ENCODE measurements at regions not wholly inside any gene's neighbourhood (a gene's known extent, or its start where the extent isn't known, plus 50 kb on each side); places are given as distances from the start of the nearest gene placed in this dataset.
"Not testable (repeated sequence)": the region's sequence is repeated elsewhere in the genome, so short reads cannot be mapped to it uniquely, and the experiment has no call there.

DNA sequence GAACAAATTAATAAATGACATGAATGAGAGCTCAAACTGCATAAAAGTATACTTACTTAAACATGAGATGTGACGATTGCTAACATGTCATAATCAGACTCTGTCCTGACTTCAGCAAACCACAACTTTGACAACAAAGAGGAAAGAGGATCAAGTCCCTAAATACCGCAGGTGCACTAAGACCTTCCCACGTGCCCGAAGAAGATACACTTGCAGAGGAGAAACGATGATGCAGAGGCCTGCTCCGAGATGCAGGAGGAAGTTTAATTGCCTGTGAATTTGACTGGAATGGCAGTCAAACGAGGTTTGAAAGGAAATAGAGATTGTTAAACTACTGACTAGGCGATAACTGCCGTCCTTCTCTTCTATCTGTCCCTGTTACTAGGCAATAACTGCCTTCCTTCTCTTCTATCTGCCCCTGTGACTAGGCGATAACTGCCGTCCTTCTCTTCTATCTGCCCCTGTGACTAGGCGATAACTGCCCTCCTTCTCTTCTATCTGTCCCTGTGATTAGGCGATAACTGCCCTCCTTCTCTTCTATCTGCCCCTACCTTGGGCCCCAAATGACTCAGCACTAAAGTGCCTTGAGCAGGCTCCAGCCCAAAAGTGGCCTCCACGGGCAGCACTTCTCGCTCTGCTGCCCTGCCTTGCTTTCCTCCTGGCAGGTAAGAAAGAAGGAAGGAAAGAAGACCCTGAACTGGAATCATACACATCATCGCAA is 2226.0 kb upstream of the DEFB115 start:
- not testable (repeated sequence) for DNase-seq

DNA sequence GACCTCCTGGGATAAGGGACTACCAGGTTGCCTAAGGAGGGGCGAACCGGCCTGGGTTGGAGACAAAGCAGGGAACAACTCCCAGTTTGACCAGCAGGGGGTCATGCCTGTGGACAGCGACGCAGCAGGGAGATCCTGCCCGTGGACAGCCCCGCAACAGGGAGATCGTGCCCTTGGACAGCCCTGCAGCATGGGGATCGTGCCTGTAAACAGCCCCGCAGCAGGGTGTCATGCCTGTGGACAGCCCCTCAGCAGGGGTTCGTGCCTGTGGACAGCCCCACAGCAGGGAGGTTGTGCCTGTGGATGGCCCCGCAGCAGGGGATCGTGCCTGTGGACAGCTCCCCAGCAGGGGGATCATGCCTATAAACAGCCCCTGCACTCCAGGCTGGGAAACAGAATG is 2213.2 kb upstream of the DEFB115 start:
- not testable (repeated sequence) for DNase-seq

DNA sequence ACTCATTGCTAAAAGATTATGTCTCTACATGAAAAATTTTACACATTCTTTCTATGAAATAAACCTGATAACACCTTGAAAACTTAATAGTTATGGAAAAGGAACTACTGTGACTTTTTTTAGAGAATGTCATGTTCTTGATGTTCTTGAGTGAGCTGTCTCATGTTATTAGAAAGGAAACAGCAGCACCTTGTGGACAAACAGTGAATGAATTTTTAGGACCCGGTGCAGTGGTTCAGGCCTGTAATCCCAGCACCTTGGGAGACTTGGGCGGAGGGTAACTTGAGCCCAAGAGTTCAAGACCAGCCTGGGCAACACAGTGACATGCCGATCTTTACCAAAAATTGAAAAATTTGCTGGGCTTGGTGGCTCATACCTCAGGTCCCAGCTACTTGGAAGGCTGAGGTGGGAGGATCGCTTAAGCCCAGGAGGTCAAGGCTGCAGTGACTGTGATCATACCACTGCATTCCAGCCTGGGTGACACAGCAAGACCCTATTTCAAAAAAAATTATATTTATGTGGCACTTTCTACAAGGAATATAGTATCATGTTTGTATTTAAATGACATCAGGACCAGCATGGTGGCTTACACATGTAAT is 2207.4 kb upstream of the DEFB115 start:
- not testable (repeated sequence) for DNase-seq

DNA sequence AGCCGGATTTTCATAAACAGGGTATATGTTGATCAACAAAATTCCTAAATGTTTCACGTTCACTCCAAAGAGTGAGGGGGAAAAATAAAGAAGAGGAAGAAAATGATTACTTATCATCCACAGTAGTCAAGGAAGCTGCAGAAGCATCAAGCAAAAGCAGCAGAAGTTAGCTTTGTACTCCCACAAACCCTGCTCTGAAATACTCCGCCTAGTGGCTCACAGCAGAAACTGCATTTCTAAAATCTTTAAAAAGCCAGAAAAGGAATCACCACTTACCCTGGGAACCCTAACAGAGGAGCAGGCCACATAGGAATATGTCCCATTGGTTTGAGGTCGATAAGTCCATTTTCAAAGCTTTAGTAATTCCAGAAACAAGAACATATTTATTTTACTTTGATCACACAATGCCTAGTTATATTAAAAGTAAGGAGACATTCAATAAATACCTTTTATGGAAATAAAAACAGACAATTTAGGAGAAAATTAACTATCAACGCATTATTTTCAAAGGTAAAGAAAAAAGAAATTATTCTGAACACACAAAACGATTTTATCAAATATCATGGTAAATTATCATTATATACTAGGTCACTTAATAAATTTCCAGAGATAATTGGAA is 2199.5 kb upstream of the DEFB115 start:
- DNase-seq = not testable (repeated sequence)

DNA sequence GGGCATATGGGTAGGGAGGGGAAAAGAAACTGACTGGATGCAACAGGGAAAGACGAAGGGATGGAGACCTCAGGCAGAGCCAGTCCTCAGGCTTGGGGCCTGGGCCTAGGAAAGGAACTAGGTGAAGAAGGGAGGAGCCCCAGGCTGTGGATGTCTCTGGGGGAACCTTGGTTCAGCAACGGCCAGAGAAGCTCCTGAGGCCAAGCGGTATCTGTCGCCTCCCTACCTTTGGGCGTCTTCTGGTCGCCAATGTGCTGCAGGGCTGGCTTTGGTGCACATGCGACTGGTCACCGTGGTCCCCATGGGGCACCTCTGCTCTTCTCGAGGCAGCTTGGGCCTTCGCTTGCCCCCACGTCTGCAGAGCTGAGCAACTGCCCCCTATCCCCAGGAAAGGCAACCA is 2195.0 kb upstream of the DEFB115 start:
- not testable (repeated sequence) for DNase-seq

DNA sequence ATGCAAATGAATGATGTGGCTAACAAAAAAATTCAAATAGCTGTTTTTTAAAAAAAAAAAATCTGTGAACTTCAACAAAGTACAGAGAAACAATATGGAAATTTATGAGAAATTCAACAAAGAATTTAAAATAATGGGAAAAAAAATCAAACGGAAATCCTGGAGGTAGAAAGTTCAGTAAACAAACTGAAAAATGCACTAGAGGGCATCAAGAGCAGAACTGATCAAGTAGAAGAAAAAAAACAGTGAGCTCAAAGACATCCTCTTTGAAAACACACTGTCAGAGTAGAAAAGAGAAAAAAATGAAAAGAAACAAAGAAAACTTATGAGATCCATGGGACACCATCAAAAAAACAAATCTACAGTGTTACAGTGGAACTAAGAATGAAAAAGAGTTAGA is 2191.1 kb upstream of the DEFB115 start:
- not testable (repeated sequence) for DNase-seq

DNA sequence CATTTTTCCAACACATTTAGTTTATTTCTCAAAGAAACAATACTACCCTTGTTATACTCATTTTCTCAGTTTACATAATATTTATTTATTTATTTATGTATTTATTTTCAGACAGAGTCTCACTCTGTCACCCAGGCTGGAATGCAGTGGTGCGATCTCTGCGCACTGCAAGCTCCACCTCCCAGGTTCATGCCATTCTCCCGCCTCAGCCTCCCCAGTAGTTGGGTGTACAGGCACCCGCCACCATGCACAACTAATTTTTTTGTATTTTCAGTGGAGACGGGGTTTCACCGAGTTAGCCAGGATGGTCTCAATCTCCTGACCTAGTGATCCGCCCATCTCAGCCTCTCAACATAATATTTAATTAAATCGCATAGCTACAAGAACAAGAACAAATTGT is 2183.8 kb upstream of the DEFB115 start:
- DNase-seq = not testable (repeated sequence)

DNA sequence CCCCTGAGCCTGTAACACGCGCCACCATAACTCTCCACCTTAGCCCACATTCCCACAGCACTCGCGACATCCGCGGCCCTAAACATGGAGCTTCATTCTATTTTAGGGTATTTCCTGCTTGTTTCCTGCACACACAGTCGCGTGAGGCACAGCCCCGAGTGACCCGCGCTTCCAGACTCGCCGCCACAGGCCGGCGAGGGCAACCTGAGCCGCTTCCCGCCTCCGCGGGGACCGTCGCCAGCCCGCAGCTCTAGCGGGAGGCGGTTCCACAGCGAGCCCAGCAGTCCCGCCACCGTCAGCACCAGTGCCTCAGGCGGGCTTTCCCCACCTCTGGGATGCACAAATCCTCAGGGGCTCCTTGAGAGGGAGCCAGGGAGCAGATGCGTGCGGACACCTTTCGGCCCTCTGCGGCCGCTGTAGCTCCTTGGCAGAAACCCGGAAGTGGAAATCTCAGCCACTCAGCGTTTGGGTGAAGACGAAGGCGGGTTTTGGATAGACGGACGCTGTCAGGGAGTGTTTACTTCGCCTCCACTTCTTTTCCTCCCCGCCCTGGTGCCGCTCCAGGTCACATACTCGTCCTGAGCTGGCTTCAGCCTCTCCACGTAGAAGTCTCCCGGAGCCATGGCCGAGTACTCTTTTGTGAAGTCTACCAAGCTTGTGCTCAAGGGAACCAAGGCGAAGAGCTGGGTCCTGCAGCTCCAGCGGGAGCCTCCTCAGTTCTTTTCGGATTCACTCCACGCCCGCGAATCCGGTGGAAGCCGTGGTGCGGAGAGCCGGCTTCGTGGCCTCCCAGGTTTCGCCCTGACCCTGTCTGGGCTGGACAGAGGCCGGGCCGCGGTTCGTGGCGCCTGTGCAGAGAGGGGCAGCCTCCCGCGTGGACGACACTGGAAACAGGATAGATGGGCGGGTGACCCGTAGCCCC is 2177.4 kb upstream of the DEFB115 start:
- DNase-seq = peak; percentile 20

DNA sequence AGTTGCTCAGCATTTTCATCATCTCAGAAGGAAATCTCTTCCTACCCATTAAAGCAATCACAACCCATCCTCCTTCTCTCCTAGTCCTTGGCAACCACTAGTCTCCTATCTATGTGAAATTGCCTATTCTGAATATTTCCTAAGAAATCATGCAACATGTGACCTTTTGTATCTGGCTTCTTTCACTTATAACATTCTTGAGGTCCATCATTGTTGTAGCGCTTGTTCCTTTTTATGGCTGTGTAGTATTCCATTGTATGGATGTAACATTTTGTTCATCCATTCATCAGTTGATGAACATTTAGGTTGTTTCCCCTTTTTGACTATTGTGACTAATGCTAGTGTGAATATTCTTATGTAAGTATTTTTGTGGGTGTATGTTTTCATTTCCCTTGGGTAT is 2175.8 kb upstream of the DEFB115 start:
- not testable (repeated sequence) for DNase-seq

DNA sequence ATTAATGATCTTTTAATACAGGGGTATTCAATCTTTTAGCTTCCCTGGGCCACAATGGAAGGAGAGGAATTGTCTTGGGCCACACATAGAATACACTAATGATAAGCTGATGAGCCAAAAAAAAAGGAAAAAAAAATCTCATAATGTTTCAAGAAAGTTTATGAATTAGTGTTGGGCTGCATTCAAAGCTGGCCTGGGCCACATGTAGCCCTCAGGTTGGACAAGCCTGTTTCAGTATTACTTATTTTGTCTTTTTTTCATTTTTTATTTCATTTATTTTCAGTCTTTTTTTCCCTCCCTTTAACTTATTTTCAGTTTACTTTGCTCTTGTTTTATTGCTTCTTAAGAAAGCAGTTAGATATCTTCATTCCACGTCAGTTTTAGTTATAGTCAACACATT is 2171.8 kb upstream of the DEFB115 start:
- no peak for DNase-seq

DNA sequence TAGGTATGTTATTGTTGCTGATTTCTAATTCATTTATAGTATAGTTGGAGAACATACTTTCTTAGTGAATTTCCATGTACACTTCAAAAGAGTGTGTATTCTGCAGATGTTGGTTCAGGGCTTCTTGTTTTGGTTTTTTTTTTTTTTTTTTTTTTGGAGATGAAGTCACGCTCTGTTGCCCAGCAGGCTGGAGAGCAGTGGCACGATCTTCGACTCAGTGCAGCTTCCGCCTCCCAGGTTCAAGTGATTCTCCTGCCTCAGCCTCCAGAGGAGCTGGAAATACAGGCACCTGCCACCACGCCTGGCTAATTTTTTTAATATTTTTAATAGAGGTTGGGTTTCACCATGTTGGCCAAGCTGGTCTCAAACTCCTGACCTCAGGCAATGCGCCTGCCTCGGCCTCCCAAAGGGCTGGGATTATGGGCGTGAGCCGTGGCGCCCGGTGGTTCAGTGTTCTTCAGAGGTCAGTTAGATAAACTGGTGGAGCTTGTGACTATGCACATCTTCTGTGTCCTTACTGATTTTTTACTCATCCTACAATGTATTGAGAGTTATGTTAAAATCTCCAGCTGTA is 2171.2 kb upstream of the DEFB115 start:
- not testable (repeated sequence) for DNase-seq

DNA sequence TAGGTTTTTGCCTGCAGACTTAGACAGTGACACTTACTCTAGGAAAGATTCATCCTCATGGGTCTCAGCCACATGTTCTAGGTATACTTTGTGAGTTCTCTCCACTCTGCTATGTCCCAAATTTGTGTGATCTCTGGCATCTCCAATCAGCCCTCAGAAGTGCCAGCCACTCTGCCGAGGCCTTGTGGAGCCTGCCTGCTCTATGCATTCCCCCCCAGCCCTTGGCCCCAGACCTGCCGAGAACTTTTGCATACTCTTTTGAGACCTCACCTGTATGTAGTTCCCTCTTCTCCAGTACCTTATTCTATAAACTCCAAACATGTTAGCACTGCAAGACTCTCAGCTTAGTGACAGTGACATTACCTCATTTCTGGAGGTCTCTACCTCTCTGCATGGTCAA is 2170.5 kb upstream of the DEFB115 start:
- DNase-seq = no peak

DNA sequence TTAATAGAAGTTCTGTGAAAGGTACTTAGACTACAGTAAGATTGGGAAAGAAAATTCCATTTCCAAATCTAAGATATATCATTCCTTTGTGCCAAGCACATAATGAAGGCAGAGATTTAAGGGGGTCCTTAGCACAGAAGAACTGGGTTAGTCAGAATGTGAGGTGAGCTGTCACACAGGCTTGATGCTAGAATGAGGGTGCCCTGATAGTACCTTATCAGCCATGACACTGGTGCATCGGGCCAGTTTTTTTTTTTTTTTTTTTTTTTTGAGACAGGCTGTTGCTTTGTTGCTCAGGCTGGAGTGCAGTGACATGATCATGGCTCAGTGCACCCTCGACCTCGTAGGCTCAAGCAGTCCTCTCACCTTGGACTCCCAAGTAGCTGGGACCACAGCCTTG is 2169.6 kb upstream of the DEFB115 start:
- DNase-seq = not testable (repeated sequence)

DNA sequence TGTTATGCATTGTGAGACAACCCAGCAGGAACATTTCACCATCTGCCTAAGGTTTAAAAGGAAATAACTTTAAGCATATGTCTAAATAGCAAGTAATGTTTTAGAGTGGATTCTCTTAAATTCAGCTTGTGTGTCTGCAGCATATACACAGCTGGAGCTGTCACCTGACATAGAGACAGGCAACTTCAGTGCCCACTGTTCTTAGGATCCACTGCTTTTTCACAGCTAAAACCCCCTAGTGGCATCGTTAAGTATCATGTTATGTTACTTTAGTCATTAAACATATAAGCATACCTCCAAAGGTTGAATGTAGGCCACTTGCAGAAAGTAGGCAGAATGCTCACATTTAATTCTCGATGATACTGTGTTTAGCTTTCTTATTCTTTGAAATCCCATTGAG is 2169.0 kb upstream of the DEFB115 start:
- DNase-seq = not testable (repeated sequence)

DNA sequence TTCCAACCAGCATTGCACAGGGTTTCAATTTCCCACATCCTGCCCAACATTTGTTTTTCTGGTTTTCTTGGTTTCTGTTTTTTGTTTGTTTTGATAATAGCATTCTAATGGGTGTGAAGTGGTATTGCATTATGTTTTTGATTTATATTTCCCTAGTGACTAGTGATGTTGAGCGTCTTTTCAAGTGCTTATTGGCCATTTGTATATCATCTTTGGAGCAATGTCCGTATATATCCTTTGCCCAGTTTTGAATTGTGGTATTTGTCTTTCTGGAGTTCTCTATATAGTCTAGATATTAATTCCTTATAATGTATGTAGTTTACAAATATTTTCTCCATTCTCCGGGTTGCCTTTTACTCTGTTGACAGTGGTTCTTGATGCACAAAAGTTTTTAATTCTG is 2168.1 kb upstream of the DEFB115 start:
- DNase-seq = not testable (repeated sequence)

DNA sequence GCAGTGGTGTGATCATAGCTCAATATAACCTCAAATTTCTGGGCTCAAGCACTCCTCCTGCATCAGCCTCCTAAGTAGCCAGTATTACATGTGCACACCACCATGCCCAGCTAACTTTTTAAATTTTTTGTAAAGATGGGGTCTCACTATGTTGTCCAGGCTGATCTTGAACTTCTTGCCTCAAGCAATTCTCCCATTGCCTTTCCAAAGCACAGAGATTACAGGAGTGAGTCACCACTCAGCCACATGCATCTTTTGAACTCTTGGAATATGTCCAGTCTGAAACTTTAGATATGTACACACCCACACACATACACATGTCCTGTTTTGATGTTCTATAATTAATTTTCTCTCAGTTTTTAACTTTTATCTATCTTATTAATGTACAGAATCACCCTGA is 2163.5 kb upstream of the DEFB115 start:
- DNase-seq = not testable (repeated sequence)

DNA sequence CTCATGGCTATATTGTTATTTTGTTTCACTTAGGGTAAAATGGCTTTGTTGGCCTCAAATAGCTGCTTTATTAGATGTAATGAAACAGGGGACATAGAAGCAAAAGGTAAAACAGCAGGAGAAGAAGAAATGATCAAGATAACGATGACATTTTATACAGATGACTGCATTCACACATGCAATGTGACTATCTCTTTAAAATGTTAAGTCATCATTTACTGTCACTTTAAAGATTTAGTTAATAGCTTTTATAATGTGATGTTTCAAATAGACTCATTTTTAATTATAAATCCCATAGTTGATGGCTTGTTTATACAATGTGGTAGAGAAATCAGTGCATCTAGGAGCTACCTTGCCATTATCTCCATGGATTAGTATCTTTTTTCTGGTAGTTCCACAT is 2160.8 kb upstream of the DEFB115 start:
- not testable (repeated sequence) for DNase-seq

DNA sequence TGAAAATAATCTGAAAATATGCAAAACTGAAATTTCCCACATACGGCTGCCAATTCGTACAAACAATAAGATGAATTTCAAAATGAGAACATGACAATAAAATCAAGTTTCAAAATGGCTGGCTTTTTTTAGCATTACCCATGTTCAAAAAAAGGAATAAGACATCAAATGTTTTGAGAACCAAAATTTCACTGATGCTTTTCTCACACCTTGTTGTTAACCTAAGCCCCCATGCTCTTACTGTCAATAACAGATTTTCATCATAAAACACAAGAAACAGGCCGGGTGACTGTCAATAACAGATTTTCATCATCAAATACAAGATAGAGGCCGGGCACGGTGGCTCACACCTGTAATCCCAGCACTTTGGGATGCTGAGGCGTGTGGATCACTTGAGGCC is 2149.6 kb upstream of the DEFB115 start:
- DNase-seq = not testable (repeated sequence)

DNA sequence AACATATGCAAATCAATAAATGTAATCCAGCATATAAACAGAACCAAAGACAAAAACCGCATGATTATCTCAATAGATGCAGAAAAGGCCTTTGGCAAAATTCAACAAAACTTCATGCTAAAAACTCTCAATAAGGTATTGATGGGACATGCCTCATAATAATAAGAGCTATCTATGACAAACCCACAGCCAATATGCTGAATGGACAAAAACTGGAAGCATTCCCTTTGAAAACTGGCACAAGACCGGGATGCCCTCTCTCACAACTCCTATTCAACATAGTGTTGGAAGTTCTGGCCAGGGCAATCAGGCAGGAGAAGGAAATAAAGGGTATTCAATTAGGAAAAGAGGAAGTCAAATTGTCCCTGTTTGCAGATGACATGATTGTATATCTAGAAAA is 2148.1 kb upstream of the DEFB115 start:
- not testable (repeated sequence) for DNase-seq

DNA sequence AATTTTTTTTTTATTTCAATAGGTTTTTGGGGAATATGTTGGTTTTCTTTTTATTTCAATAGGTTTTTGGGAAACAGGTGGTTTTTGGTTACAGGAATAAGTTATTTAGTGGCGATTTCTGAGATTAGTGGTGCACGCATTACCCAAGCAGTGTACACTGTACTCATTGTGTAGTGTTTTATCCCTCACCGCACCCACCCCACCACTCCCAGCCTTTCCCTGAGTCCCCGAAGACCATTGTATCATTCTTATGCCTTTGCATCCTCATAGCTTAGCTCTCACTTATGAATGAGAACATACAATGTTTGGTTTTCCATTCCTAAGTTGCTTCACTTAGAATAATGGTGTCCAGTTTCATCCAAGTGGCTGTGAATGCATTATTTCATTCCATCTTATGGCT is 2142.4 kb upstream of the DEFB115 start:
- not testable (repeated sequence) for DNase-seq

DNA sequence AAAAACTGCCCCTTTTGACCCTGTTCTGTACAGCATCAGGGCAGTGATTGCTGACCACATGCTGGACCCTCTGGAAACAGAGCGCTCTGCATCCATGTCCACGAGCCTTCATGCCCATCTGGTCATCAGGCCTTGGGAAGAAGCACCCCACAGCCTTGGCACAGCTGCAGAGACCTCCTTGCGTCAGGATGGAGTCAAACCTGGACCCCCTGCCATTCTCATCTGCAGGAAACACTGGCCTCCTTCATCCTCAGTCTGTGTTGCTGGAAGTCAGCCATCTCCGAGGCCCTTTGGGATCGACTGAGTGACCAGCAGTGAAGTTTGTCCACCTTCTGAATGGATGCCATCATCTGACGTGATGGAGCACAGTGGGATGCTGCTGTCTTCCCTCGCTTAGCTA is 2138.3 kb upstream of the DEFB115 start:
- no peak for DNase-seq

DNA sequence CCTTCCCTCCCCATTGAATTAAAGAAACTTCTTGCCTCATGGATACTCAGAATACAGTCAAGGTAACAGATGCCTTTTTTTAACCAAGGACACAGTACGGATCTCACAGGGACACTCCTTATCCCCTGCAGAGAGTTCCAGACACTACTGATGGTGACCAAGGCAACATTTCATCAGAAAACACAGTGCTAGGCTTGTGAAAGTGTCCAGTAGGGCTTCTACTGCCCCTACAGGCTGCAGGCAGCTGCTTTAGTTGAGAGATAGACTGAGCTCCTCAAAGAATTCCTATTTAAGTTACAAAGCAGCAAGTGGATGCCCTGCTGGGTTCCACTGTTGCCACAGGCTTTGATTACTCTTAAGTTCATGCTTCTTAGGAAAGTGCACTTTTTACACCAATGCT is 2137.8 kb upstream of the DEFB115 start:
- not testable (repeated sequence) for DNase-seq

DNA sequence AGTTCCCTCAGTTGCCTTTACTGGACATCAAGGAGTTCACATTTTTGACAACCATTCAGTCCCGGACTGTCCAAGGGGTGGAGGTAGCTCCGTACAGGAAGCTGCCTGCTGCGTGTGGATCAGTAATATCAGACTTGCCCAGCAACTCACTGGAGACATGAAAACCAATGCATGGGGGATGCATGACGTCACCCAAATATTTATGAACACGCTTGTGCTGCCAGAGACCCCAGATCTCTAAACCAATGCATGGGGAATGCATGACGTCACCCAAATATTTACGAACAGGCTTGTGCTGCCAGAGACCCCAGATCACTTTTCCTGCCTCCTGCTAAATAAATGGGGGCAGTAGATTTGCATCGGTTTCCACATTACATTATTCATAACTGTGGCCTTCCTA is 2137.4 kb upstream of the DEFB115 start:
- not testable (repeated sequence) for DNase-seq
